HuH-7.5 (cell line): ENCODE measurements at regions not wholly inside any gene's neighbourhood (a gene's known extent, or its start where the extent isn't known, plus 50 kb on each side); places are given as distances from the start of the nearest gene placed in this dataset.

Experiments
- DNase-seq: peaks from one replicate; pipeline ENCODE4 v3.0.0; 2011; ENCODE audit warnings: low spot score

GRCh38 chr5:156273325-156273724, 53.6 kb upstream of the SGCD start:
- no peak for DNase-seq

- DNase-seq, result no peak
Observed at GRCh38 chr5:156274453-156274852, 52.5 kb upstream of the SGCD start.
